Liver (tissue), 8 donors: ENCODE measurements at regions not wholly inside any gene's neighbourhood (a gene's known extent, or its start where the extent isn't known, plus 50 kb on each side); places are given as distances from the start of the nearest gene placed in this dataset.

Experiments
- DNase-seq: peaks from one replicate; pipeline ENCODE4 v3.0.0-alpha.2; 2017; ENCODE audit warnings: low spot score
- H3K27ac ChIP-seq, 2 donors: one replicate each; pipeline ENCODE4 v1.7.0; 2013; ENCODE audit warnings: inconsistent platforms in 2 of 2, low read length in 2 of 2, control low read depth in 1 of 2, low read depth in 1 of 2, mild to moderate bottlenecking in 1 of 2
- H3K27me3 ChIP-seq, 4 donors: one replicate each; pipeline versions ENCODE4 v1.6.1 to v1.7.0; 2013; ENCODE audit warnings: low read length in 3 of 4, inconsistent platforms in 1 of 4, mild to moderate bottlenecking in 1 of 4, moderate library complexity in 1 of 4; ENCODE audit not compliant: control insufficient read depth in 4 of 4, insufficient read depth in 4 of 4
- H3K36me3 ChIP-seq, 4 donors: one replicate each; pipeline versions ENCODE4 v1.6.1 to v1.7.0; 2013; ENCODE audit warnings: low read length in 3 of 4, mild to moderate bottlenecking in 3 of 4, low read depth in 1 of 4, moderate library complexity in 1 of 4; ENCODE audit not compliant: control insufficient read depth in 4 of 4, insufficient read depth in 3 of 4
- H3K4me1 ChIP-seq, 4 donors: one replicate each; pipeline versions ENCODE4 v1.6.1 to v1.7.0; 2013; ENCODE audit warnings: low read length in 3 of 4, mild to moderate bottlenecking in 3 of 4, moderate library complexity in 1 of 4; ENCODE audit not compliant: control insufficient read depth in 4 of 4, insufficient read depth in 4 of 4
- H3K4me3 ChIP-seq, 3 donors: one replicate each; pipeline versions ENCODE4 v1.6.1 to v1.7.0; 2013; ENCODE audit warnings: low read length in 3 of 3, control low read depth in 1 of 3, low read depth in 1 of 3, mild to moderate bottlenecking in 1 of 3
- H3K9ac ChIP-seq, 2 donors: one replicate each; pipeline ENCODE4 v1.7.0; 2013; ENCODE audit warnings: low read length in 2 of 2, mild to moderate bottlenecking in 2 of 2, moderate library complexity in 2 of 2, control low read depth in 1 of 2, low read depth in 1 of 2
- H3K9me3 ChIP-seq, 4 donors: one replicate each; pipeline versions ENCODE4 v1.6.1 to v1.7.0; 2013; ENCODE audit warnings: low read length in 3 of 4; ENCODE audit not compliant: control insufficient read depth in 4 of 4
- EGR1 ChIP-seq, 2 donors: IDR thresholded peaks; 2 replicates each; pipeline ENCODE4 v1.6.1; 2016 to 2018; ENCODE audit warnings: antibody characterized with exemption in 2 of 2, low read depth in 2 of 2
- FOXA1 ChIP-seq: IDR thresholded peaks from 2 replicates; pipeline ENCODE4 v1.6.1; 2016; ENCODE audit warnings: antibody characterized with exemption
- FOXA2 ChIP-seq: IDR thresholded peaks from 2 replicates; pipeline ENCODE4 v1.6.1; 2016; ENCODE audit warnings: antibody characterized with exemption
- GABPA ChIP-seq, 2 donors: IDR thresholded peaks in 1 of 2; conservative IDR thresholded peaks in 1 of 2; 2 replicates each; pipeline ENCODE4 v1.6.1; 2016; ENCODE audit warnings: antibody characterized with exemption in 2 of 2, mild to moderate bottlenecking in 1 of 2, moderate library complexity in 1 of 2
- HNF4A ChIP-seq, 2 donors: conservative IDR thresholded peaks; 2 replicates each; pipeline ENCODE4 v1.6.1; 2016; ENCODE audit warnings: antibody characterized with exemption in 2 of 2, mild to moderate bottlenecking in 2 of 2
- HNF4G ChIP-seq: IDR thresholded peaks from 2 replicates; pipeline ENCODE4 v1.6.1; 2016; ENCODE audit warnings: antibody characterized with exemption
- JUND ChIP-seq, 2 donors: IDR thresholded peaks; 2 replicates each; pipeline ENCODE4 v1.6.1; 2016; ENCODE audit warnings: antibody characterized with exemption in 2 of 2
- NR2F2 ChIP-seq: IDR thresholded peaks from 2 replicates; pipeline ENCODE4 v1.6.1; 2016; ENCODE audit warnings: antibody characterized with exemption
- RAD21 ChIP-seq, 2 donors: IDR thresholded peaks; 2 replicates each; pipeline ENCODE4 v1.6.1; 2016; ENCODE audit warnings: antibody characterized with exemption in 2 of 2, mild to moderate bottlenecking in 2 of 2
- RXRA ChIP-seq, 2 donors: IDR thresholded peaks; 2 replicates each; pipeline ENCODE4 v1.6.1; 2017 to 2018; ENCODE audit warnings: antibody characterized with exemption in 2 of 2, mild to moderate bottlenecking in 1 of 2
- SP1 ChIP-seq: IDR thresholded peaks from 2 replicates; pipeline ENCODE4 v1.6.1; 2018; ENCODE audit warnings: antibody characterized with exemption, mild to moderate bottlenecking
- TAF1 ChIP-seq: conservative IDR thresholded peaks from 2 replicates; pipeline ENCODE4 v1.6.1; 2016; ENCODE audit warnings: antibody characterized with exemption, mild to moderate bottlenecking
- YY1 ChIP-seq: IDR thresholded peaks from 2 replicates; pipeline ENCODE4 v1.6.1; 2016; ENCODE audit warnings: antibody characterized with exemption, mild to moderate bottlenecking
- WGBS: extraction: QIAGEN DNeasy Blood & Tissue Kit; methylation state at CpG from one replicate; pipeline ENCODE4 v1.1.7; 2013; 5-methylcytosine and 5-hydroxymethylcytosine counted together
- TF ChIP-seq, protein P1 (sequence below): IDR thresholded peaks from 2 replicates; pipeline ENCODE4 v1.6.1; 2016; ENCODE audit warnings: antibody characterized with exemption
- TF ChIP-seq, protein P2 (sequence below): IDR thresholded peaks from 2 replicates; pipeline ENCODE4 v1.6.1; 2016; ENCODE audit warnings: antibody characterized with exemption, mild to moderate bottlenecking
- TF ChIP-seq, protein P3 (sequence below): IDR thresholded peaks from 2 replicates; pipeline ENCODE4 v1.6.1; 2016; ENCODE audit warnings: antibody characterized with exemption
- TF ChIP-seq, protein P4 (sequence below): IDR thresholded peaks from 2 replicates; pipeline ENCODE4 v1.6.1; 2016; ENCODE audit warnings: antibody characterized with exemption
- TF ChIP-seq, protein P5 (sequence below): fragments of 150-350 bp; IDR thresholded peaks from 2 replicates; pipeline ENCODE4 v1.5.1; 2017; ENCODE audit warnings: improper control_type of control experiment, low read depth, low read length; ENCODE audit not compliant: missing input control
- donor health status: healthy.
- donor health status: healthy.
- donor health status: healthy.
- donor health status: healthy.
- donor health status: healthy.

DNA sequence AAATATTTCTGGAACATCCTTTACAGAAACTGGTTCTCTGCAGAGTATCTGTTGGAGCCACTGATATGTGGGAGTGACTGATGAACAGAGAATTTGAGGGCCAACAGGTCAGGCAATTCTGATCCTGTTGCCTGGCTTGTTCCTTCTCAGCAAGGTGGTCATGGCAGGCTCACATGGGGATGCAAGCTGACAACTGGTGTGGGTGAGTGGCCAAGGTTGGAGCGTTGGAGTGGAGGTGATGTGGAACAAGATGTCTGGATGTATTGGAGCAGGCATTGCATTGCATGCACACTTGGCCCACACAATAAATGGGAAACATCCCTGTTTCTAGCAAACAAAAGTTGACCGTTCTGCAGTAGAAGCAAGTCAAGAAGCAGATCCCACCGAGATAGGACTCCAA, 380.7 kb downstream of the ZNF536 start:
- 71% methylated on average over 3 of the region's 3 CpGs for WGBS
- TF ChIP-seq RAD21 (IDR thresholded peaks at IDR 0.05) (no peak), HNF4A (conservative IDR thresholded peaks at IDR 0.05) (no peak), HNF4G (no peak), NR2F2 (no peak), TAF1 (no peak), YY1 (no peak), RXRA (IDR thresholded peaks at IDR 0.05) (no peak), EGR1 (IDR thresholded peaks at IDR 0.05; ENCODE audit: low read depth in 2 of 2) (no peak), SP1 (no peak), GABPA (IDR thresholded peaks at IDR 0.05 in 1 of 2, conservative IDR thresholded peaks at IDR 0.05 in 1 of 2) (no peak), FOXA1 (no peak), JUND (IDR thresholded peaks at IDR 0.05) (no peak), FOXA2 (no peak)
- TF ChIP-seq, protein P1, sequence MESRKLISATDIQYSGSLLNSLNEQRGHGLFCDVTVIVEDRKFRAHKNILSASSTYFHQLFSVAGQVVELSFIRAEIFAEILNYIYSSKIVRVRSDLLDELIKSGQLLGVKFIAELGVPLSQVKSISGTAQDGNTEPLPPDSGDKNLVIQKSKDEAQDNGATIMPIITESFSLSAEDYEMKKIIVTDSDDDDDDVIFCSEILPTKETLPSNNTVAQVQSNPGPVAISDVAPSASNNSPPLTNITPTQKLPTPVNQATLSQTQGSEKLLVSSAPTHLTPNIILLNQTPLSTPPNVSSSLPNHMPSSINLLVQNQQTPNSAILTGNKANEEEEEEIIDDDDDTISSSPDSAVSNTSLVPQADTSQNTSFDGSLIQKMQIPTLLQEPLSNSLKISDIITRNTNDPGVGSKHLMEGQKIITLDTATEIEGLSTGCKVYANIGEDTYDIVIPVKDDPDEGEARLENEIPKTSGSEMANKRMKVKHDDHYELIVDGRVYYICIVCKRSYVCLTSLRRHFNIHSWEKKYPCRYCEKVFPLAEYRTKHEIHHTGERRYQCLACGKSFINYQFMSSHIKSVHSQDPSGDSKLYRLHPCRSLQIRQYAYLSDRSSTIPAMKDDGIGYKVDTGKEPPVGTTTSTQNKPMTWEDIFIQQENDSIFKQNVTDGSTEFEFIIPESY, result no peak
- TF ChIP-seq, protein P2, sequence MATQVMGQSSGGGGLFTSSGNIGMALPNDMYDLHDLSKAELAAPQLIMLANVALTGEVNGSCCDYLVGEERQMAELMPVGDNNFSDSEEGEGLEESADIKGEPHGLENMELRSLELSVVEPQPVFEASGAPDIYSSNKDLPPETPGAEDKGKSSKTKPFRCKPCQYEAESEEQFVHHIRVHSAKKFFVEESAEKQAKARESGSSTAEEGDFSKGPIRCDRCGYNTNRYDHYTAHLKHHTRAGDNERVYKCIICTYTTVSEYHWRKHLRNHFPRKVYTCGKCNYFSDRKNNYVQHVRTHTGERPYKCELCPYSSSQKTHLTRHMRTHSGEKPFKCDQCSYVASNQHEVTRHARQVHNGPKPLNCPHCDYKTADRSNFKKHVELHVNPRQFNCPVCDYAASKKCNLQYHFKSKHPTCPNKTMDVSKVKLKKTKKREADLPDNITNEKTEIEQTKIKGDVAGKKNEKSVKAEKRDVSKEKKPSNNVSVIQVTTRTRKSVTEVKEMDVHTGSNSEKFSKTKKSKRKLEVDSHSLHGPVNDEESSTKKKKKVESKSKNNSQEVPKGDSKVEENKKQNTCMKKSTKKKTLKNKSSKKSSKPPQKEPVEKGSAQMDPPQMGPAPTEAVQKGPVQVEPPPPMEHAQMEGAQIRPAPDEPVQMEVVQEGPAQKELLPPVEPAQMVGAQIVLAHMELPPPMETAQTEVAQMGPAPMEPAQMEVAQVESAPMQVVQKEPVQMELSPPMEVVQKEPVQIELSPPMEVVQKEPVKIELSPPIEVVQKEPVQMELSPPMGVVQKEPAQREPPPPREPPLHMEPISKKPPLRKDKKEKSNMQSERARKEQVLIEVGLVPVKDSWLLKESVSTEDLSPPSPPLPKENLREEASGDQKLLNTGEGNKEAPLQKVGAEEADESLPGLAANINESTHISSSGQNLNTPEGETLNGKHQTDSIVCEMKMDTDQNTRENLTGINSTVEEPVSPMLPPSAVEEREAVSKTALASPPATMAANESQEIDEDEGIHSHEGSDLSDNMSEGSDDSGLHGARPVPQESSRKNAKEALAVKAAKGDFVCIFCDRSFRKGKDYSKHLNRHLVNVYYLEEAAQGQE, result no peak
- TF ChIP-seq, protein P3, sequence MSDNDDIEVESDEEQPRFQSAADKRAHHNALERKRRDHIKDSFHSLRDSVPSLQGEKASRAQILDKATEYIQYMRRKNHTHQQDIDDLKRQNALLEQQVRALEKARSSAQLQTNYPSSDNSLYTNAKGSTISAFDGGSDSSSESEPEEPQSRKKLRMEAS, result no peak
- TF ChIP-seq, protein P4, sequence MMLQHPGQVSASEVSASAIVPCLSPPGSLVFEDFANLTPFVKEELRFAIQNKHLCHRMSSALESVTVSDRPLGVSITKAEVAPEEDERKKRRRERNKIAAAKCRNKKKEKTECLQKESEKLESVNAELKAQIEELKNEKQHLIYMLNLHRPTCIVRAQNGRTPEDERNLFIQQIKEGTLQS, result no peak
- TF ChIP-seq, protein P5, sequence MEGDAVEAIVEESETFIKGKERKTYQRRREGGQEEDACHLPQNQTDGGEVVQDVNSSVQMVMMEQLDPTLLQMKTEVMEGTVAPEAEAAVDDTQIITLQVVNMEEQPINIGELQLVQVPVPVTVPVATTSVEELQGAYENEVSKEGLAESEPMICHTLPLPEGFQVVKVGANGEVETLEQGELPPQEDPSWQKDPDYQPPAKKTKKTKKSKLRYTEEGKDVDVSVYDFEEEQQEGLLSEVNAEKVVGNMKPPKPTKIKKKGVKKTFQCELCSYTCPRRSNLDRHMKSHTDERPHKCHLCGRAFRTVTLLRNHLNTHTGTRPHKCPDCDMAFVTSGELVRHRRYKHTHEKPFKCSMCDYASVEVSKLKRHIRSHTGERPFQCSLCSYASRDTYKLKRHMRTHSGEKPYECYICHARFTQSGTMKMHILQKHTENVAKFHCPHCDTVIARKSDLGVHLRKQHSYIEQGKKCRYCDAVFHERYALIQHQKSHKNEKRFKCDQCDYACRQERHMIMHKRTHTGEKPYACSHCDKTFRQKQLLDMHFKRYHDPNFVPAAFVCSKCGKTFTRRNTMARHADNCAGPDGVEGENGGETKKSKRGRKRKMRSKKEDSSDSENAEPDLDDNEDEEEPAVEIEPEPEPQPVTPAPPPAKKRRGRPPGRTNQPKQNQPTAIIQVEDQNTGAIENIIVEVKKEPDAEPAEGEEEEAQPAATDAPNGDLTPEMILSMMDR, result no peak
- H3K27ac ChIP-seq, result no peak overlapping the region
- no peak overlapping the region for H3K9ac ChIP-seq
- no peaks in the 10 kb centered on the region for H3K36me3 ChIP-seq
- H3K27me3 ChIP-seq, result peaks cover 0 to 3% (median 0%) of the 10 kb centered on the region in 4 donors
- peaks cover 0 to 1% (median 0%) of the 10 kb centered on the region in 4 donors for H3K4me1 ChIP-seq
- peaks cover 4 to 19% (median 12%) of the 10 kb centered on the region in 4 donors for H3K9me3 ChIP-seq
- no peak for DNase-seq
- H3K4me3 ChIP-seq, result no peak overlapping the region
